Colon (tissue), 2 donors: ENCODE measurements at regions not wholly inside any gene's neighbourhood (a gene's known extent, or its start where the extent isn't known, plus 50 kb on each side); places are given as distances from the start of the nearest gene placed in this dataset.

ENCODE experiments used
- FAIRE-seq: peaks from 2 replicates; lab custom pipeline; 2012; peaks lifted over from hg19 to GRCh38; lab: Jason Lieb, UNC
- donor health status: control.
- donor health status: control.

DNA sequence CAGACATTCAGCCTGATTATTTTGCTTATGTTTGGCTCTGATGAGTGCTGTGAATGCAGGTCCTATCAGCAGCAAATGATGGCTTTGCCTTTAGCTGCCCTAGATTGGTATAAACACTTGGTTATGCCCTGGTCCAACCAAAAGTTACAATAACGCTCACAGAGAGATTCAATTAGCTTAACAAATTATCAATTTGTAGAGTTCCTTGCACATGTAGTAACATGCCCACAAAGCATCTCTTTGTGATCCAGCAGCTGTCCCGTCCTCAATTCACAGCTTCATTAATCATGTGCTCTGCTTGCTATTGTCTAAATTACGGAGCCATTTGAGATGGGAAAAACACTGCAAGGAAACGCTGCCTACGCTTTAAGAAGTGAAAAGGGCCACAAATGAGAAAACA is 457.9 kb downstream of the HDGFL1 start:
- no peak for FAIRE-seq

DNA sequence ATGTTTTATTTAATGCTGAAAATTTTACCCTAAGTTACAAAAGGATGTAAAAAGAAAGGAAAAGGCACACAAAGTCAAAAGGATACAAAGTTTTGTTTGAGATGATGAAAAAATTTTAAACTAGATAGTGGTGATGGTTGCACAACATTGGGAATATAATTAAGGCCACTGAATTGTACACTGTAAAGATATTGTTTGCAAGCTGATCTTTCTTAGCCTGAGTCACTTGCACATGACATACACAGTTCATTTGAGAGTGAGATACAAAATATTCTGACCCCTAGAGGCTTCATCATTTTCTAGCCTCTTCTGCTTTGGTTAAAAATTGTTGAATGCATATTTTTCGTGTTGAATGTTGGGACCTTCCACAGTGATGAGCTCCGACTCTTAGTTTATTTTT is 462.6 kb downstream of the HDGFL1 start:
- no peak for FAIRE-seq

DNA sequence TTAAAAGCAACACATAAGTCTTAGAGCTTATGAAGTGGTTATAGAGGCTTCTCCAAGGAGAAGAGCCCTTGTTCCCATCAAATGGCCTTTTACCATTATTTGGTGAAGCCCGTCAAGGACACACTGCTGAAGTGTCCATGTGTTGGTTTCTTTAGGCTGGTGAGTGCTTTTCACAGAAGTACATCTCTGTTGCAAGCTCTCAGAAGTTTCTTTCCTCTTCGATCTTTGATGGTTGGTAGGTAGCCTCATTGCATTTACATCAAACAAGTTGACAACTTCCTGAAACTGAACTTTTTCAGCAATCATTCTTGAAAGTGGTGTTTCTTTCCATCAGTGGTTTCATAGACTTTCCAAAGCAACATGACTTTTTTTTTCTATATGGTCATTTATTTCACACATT is 465.6 kb downstream of the HDGFL1 start:
- no peak for FAIRE-seq

DNA sequence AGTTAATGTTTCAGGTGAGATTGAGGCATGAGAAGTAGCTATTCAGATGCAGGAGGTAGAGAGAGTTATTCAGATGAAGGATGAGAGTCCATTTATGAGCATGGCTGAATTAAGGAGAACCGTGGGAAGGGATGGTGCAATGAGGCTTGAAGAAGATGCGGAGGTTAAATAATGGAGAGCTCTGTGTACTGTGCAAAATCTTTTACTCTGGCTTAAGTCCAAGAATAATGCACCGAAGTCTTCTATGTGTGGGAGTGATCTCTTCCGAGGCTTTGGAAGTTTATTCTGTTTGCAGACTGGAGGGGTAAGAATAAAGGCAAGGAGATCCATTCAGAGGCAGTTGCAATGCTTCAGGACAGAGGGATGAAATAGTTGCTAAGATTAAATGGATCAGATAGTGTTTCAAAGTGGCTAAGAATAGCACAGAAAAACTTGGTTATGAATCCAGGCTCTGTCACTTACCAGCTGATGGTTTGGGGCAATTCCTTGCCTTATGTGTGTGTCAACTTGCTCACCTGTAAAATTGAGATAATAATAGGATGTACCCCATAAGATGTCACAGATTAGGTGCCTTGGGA is 467.1 kb downstream of the HDGFL1 start:
- FAIRE-seq, result no peak

DNA sequence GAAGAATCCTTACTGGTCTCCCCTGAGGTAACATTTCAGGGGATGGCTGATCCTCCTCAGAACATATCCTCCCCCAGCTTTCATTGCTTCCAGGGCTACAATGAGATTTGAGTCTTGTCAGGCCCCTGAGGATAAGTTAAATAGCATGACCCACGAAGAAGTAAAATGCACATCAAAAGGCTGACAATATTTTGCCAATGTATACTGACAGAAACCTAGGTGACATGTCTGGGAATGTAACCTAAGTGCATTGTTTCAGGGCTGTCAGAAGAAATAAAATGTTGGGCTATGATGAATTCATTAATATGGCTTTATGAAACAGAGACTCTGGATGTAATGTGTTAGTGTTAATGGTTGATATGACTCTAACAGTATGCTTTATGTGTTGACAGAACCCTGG is 471.5 kb downstream of the HDGFL1 start:
- FAIRE-seq, result no peak

DNA sequence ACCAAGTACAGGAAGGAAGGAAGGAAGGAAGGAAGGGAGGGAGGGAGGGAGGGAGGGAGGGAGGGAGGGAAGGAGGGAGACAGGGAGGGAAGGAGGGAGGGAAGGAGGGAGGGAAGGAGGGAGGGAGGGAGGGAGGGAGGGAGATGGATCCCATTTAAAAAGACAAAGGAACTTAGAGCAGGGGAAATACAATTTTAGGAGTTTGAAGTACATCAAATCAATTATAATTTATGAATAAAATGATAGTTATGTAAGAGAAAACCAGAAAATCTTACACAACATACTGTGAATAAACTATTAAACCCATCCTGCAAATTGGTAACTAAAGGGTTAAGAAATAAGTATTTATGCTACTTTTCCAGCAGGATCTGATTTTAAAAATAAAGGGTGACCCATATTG is 475.9 kb downstream of the HDGFL1 start:
- FAIRE-seq, result no peak

DNA sequence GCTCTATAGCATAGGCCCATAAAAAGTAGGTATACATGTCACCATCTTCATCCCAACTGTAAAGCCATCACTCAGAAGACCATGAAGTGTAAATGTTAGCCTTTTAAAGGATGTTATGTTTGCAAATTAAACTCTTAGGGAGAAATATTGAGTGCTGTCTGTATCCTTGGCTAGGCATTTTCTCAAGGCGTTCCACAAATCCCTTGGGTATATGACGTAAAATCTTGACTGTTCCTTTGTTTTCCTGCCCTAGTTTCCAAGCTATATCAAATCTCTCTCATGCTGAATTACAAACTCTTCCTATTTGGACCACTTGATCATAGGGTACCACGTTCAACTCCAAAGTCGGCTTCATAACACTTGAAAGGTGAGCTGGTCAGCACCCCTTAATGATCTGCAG is 486.2 kb downstream of the HDGFL1 start:
- FAIRE-seq, result no peak

DNA sequence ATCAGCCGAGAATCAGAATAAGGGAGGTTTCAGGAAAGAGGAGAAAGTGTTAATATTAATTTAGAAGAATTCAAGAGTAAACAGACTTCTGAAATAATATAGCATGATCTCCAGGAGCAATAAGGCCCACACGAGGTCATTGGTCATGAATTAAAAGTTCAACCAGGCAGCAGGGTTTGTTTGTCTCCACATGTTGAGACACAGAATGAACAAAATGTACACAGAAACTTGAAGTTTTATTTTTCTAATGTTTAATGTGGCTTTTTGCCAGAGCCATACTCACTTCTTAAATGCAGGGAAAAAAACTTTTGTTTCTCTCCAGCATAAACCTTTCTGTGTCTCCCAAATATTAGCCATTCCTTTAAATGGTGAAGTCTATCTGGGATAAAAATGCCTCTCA is 504.5 kb downstream of the HDGFL1 start:
- FAIRE-seq, result no peak

DNA sequence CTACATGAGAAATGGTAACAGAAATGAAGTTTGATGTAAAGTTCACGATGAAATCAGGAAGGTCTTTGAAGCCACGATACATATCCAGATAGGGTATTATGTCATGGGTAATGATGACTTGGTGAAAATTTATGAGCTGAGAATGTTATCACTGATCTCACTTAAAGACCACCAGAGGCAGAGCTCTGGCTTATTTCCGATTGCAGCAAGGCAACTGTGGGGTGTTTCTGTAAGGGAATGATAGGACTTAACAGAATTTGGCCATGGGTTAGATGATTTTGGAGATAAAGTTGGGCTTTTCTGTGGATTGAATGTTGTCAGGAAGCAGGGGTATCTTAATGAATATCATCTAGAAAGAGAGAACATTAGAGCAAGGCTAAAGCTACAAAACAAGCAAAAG is 508.4 kb downstream of the HDGFL1 start:
- FAIRE-seq, result no peak

DNA sequence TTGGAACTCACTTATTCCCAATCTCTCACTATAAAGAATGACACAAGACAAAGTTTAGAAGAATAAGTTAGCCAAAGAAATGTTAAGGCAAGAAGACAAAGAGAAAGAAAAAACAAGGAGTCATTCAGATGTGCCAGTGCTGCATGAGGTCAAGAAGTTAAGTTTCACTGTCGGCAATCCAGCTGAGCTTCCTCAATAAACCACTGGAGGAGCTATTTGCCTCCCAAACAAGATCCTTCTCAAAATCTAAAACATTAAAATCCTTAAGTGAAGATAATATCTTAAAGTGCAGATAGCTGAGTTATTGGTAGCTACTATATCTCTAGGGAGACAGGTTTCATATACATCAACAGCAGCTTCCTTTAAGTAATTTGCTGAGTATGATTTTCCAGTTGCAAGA is 512.3 kb downstream of the HDGFL1 start:
- FAIRE-seq, result no peak

DNA sequence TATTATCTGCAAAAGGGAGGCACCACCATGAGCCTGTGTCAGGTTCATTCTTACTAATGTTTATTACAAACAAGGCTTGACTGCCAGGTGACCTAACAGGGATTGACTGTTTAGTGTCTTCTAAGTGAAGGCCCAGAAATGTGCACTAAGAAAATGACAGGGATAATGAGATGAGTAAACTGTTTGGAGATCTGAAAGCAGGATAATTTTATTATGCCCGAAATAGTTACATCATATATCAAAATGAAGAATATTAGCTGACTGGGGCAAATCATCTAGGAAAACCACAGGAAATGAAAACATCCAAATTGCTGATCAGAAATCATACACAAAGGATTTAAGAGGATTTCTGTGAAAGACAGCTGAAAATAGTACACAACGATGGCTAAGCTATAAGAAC is 516.7 kb downstream of the HDGFL1 start:
- no peak for FAIRE-seq

DNA sequence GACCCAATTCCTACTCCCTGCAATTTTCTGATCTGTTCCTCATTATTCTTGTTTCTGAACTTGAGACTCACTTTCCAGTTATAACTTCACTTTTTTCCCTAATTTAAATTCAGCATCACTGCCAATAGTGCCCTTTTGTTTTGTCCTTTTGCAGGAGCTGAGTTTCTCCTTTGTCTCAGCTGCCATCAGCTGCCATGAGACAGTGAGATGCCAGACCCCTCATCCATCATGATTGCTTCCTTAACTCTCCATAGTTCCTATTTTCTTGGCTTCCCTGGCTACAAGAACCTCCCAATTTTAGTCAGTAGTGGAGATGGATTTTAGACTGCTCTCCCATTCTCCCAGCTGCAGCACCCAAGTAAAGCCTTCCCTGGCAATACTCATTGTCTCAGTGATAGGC is 518.1 kb downstream of the HDGFL1 start:
- FAIRE-seq, result no peak

DNA sequence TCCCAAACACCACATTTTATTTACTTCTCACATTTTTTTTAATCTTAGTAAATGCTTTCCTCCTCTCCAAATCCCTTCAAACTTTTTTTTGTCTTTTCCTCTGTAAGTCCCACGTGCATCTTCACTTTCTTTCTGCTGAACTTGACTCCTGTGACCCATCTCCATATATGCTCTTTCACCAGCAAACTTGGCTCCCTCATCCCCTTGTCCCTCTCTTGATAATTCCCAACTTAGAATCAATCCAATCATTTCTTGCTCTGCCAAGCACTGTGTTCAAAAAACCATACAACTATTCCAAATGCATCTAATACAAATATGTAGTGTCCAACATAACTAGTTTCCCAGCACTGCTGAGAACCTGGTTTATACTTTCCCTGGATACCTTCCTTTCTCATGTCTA is 519.4 kb downstream of the HDGFL1 start:
- FAIRE-seq, result no peak

DNA sequence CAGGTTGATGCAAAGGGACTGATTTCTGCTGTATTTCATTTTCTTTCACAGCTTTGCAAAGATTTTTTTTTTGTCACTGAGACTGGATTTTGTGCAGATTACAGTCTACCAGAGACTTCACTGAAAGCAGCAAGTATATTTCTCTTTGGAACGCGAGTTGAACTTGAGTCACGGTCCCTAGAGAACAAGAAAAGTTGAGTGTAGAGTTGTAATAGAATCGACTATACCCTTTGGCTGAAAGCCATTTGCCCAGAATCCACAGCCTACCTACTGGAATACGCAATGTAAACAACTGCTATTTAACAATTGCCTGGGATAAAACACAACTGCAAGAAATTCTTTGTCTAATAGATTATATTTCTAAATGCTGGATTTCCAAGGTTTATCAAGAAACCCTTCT is 520.6 kb downstream of the HDGFL1 start:
- FAIRE-seq, result no peak

DNA sequence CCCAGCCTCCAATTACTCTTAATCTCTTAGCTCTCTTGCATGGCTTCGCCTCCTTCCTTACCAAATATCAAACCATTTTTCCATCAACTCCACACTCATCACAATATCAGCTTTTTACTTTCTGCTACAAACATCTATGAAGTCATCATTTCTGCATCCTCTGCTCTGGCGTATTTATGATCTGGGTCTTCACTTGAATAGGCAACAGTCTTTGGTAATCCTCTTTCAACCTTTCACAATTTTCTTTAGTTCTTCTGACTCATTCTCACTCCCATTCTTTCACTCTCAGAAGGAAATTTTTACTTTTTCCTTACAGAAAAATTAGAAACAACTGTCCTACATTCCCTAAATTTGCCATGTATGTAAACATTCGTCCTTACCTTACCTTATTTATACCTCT is 522.4 kb downstream of the HDGFL1 start:
- no peak for FAIRE-seq

DNA sequence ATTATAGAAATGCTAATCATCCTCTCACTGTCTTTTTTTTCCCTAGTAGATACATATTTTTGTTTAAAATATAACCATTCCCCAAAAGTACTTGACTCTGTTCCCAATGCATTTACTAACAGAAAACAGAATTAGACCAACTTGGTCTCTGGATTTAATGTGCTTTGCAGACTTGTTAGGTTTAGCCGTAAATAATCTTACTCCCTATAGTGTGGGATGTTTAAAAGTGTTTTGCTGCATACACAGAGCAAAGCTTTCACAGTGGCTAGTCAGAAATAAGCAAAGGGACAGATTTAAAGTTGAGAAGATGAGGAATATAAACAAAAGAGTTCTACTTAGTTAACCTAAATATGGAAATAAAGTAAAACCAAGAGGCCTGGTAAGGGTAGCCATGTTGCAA is 527.5 kb downstream of the HDGFL1 start:
- FAIRE-seq, result no peak

DNA sequence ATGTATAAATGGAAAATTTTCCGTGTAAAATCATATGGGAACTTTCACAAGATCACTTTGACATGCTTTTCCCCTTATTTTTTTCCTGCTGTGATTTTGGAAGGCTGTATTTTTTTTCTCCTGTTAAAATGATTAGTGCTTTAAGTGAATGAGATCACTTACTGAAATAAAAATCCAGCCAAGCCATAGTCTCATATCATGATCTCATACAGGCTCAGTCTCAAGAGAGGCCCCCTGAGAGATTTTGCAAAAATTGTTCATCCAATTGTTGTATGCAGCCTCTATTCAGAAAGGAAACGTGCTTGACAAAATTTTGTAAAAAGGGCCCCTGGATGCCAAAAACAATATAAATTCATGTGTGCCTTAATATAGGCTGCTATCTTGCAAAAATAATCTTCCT is 528.2 kb downstream of the HDGFL1 start:
- no peak for FAIRE-seq

DNA sequence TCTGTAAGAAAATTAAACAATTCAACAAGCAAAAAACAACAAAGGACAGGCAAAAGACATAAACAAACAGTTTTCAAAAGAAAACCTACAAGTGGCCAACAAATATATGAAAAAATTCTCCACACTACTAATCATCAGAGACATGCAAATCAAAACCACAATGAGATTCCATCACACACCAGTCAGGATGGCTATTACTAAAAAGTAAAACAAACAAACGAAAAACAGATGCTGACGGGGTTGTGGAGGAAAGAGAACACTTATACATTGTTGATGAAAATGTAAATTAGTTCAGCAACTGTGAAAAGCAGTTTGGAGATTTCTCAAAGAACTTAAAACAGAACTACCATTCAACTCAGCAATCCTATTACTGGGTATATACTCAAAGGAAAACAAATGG is 537.6 kb downstream of the HDGFL1 start:
- no peak for FAIRE-seq

DNA sequence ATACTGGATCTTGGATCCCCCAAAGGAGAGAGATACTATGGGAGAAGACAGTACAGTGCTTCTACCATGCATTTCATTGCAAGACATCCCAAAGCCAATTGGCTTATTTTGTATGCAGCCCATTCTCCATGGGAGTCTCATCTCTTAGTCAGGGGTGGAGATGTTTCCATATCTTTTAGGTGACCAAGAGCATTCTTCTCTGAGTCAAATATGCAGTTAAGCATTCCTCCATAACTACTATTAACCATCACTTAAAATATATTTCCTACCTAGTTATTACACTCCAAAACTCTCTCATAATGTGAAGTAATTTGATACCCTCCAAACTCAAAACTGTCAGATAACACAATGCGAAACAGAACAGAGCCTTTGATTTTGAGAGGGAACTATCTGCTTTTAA is 542.6 kb downstream of the HDGFL1 start:
- no peak for FAIRE-seq

DNA sequence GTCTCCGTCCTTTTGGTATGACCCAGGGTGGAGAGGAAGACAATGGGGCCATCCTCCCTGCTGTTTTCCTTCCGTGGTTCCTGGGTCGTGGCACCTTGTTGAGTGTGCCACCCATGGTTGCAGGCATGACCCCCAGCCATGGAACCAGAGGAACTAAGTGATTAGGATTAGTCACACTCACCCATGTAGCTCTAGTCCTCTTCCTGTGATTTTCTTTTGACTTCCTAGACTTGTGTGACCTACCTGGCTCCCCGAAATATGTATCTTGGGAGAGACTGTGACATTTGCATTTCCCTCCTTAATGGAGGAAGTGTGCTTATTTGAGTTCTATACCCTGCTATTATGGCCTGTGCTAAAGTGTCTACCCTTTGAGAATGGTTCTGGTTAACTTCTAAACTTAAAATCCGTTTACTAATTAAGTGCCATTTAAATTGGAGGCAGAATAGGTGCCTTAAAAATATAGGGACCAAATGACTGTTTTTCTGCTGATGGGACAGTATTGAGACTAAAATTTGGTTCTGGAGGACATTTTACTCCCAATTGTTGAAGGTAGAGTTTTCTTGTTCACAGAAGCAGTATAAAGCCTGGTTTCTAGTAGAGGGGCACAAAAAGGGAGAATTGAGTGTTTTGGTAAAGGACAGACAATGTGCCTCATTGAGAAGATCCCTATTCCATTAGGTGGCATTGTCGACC is 545.6 kb downstream of the HDGFL1 start:
- no peak for FAIRE-seq

DNA sequence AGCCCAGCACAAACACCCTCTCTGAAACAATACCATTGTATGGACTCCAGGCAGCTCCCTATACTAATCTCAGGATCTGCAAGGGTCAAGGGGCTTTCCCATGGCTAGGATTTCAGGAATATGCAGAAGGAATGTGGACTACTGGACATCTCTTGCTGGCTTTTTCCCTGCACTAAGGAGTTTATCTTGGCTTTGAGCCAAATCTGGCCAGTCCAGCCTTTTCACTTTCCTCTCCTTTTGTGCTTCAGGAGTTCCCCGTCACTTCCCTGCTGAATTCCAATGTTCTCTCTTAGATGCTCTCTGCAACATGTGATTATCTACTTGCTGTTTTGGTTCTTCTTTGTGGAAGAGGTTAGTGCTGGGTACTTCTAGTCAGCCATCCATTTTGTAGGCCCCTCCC is 568.2 kb downstream of the HDGFL1 start:
- FAIRE-seq, result no peak

DNA sequence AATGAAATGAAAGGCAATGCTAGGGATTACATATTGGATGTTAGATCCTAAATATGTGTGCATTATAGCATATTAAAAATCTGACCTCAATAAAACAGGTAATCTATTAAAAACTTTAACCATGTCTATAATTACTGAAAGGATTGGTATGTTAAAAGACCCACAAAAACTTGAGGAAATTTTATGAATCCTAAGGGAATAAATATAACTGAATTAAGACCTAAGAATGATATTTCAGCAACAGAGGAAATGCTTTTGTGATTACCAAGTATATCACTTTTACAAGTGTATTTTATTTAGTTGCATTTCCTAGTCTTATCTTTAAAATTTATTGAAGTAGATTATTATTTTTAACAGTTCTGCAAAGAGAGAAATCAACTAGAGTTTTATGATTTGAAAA is 571.5 kb downstream of the HDGFL1 start:
- FAIRE-seq, result no peak

DNA sequence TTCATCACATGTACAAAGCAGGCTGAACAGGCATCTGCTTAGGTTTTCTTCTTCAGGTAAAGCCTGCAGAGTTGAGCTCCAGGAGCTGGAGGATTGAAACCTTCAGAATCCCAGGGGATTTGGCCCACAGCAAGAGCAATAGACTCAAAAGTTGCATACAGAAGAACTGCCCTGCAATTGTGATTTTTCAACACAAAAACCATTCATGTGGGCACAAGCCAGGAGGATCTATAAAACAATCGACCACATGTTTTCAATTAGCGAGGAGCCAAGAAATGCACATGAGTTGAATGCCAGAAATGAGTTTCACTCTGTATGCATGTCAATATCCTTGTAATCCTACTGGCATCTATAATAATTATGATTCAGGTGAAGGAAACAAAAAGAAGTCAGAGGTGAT is 576.4 kb downstream of the HDGFL1 start:
- no peak for FAIRE-seq

DNA sequence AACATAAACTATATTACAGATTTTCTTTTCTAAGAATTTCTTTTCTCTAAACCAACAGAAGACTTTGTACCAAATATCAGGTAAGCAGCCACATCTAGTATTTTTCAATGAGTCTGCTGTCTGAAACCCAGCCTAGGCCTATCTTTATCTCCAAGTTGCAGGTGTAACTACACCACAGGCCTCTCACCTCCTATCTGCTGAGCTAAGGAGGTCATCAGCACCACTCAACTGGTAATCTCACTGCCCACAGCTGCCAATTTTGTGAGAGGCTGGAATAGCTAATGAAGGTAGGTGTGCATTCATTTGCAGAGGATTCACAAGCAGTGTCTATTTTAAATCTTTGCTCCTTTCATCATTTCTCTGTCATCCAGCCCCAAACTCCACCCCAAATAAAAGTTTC is 584.8 kb downstream of the HDGFL1 start:
- FAIRE-seq, result no peak

DNA sequence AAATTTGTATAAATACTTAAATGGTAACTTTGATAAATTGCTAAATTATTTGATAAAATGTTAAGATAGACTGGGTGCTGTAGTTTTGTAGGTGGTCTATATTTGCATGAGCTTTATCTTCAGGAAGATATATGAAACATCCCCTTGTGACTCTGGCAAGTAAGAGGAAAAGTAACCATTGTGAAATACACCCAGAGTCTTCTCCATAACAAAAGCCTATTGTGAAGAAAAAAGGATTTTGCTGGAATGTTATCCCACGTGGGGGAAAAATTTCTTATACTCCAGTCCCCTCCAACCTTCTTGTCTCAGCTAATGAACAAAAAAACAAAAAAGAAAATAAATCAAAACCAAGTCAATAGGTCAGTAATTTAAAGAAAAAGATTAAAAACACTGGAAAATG is 600.7 kb downstream of the HDGFL1 start:
- no peak for FAIRE-seq
